GM23248 (cell line): ENCODE measurements at regions not wholly inside any gene's neighbourhood (a gene's known extent, or its start where the extent isn't known, plus 50 kb on each side); places are given as distances from the start of the nearest gene placed in this dataset.

Source experiments
- EZH2 ChIP-seq: fragments of 200-600 bp; sonication (generic); IDR thresholded peaks from 2 replicates; pipeline ENCODE4 v1.6.1; 2018; ENCODE audit warnings: antibody characterized with exemption, mild to moderate bottlenecking; ENCODE audit not compliant: insufficient read depth, poor library complexity, severe bottlenecking
- EZH2phosphoT487 ChIP-seq: fragments of 200-600 bp; sonication (generic); IDR thresholded peaks from 2 replicates; pipeline ENCODE4 v1.6.1; 2018; ENCODE audit warnings: antibody characterized with exemption, moderate library complexity, mild to moderate bottlenecking, low read depth; ENCODE audit not compliant: insufficient read depth

GRCh38 chr2:37588316-37588777 lies 83.1 kb downstream of the CDC42EP3 start:
- TF ChIP-seq EZH2 (no peak), EZH2phosphoT487 (no peak)
